ENCODE measurements at regions not wholly inside any gene's neighbourhood (a gene's known extent, or its start where the extent isn't known, plus 50 kb on each side); places are given as distances from the start of the nearest gene placed in this dataset.
"Not testable (repeated sequence)": the region's sequence is repeated elsewhere in the genome, so short reads cannot be mapped to it uniquely, and the experiment has no call there.

DNA sequence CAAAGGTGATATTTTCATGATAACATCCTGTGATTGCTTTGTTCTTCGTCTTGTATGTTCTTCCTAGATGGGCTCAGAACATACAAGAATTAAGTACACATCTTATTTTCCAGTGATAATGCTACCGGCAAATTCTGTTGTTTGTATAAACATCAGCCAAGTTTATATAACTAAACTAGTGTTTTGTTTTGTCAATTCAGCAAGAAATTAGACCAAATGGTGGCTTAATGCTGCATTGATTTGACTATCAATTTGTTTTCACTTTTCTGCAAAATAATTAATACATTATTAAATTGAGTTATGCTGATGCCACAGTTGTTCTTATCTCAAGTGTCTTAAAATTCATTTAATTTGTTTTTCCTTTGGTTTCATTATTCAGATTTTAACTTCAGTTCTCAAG, 177.7 kb downstream of the OR4F29 start:
- ATAC-seq; intact Hi-C loops (cut with DNase I); DNase-seq (ENCODE audit: low spot score): not testable (repeated sequence)

DNA sequence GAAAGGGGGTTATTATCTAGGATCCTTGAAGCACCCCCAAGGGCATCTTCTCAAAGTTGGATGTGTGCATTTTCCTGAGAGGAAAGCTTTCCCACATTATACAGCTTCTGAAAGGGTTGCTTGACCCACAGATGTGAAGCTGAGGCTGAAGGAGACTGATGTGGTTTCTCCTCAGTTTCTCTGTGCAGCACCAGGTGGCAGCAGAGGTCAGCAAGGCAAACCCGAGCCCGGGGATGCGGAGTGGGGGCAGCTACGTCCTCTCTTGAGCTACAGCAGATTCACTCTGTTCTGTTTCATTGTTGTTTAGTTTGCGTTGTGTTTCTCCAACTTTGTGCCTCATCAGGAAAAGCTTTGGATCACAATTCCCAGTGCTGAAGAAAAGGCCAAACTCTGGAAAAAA, 183.7 kb downstream of the OR4F29 start:
- intact Hi-C loops (cut with DNase I); ATAC-seq: not testable (repeated sequence)
- DNase-seq (ENCODE audit: low spot score) = peak; percentile 88
